ENCODE measurements at regions not wholly inside any gene's neighbourhood (a gene's known extent, or its start where the extent isn't known, plus 50 kb on each side); places are given as distances from the start of the nearest gene placed in this dataset.
"Not testable (repeated sequence)": the region's sequence is repeated elsewhere in the genome, so short reads cannot be mapped to it uniquely, and the experiment has no call there.

DNA sequence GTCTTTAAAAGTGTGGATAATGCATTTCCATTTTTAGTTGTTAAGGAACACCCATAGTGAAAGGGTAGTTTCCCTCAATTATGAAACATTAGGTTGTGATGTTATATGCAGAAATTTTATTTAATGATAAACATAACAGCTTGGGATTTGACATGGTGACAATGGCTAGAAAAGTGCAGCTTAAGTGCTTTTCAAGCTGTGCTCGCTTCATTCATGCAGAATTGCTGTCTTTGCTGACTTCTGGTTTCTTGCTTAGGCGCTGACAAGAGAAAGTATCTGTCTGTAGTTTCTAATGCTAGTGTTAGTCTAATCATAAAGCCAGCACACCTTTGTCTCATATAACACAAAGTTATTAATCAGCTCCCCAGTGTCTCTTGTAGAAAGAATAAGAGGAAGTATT, 170.0 kb downstream of the ARL5B start:
- Histone ChIP-seq H3K27ac (ENCODE audit: low read depth in 2 of 2, low read length in 2 of 2) (no peak overlapping the region), H3K36me3 (ENCODE audit: control insufficient read depth in 2 of 3, insufficient read depth in 3 of 3, low read length in 3 of 3) (no peaks in the 10 kb centered on the region), H3K4me1 (ENCODE audit: control insufficient read depth in 2 of 3, insufficient read depth in 2 of 3, low read depth in 1 of 3, low read length in 3 of 3) (no peaks in the 10 kb centered on the region), H3K4me3 (ENCODE audit: low read length in 3 of 3) (no peak overlapping the region), H3K9me3 (ENCODE audit: control insufficient read depth in 2 of 3, insufficient read depth in 1 of 3, low read length in 3 of 3) (peaks cover 0 to 2% (median 0%) of the 10 kb centered on the region in 3 donors), H3K27me3 (ENCODE audit: control insufficient read depth, insufficient read depth, low read length) (no peaks in the 10 kb centered on the region), H3K9ac (ENCODE audit: low read length in 3 of 3) (no peak overlapping the region)
- DNase-seq, result no peak
- intact Hi-C loops (cut with DNase I), result no loop called here
- TF ChIP-seq, protein P1, sequence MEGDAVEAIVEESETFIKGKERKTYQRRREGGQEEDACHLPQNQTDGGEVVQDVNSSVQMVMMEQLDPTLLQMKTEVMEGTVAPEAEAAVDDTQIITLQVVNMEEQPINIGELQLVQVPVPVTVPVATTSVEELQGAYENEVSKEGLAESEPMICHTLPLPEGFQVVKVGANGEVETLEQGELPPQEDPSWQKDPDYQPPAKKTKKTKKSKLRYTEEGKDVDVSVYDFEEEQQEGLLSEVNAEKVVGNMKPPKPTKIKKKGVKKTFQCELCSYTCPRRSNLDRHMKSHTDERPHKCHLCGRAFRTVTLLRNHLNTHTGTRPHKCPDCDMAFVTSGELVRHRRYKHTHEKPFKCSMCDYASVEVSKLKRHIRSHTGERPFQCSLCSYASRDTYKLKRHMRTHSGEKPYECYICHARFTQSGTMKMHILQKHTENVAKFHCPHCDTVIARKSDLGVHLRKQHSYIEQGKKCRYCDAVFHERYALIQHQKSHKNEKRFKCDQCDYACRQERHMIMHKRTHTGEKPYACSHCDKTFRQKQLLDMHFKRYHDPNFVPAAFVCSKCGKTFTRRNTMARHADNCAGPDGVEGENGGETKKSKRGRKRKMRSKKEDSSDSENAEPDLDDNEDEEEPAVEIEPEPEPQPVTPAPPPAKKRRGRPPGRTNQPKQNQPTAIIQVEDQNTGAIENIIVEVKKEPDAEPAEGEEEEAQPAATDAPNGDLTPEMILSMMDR (IDR thresholded peaks at IDR 0.05; ENCODE audit: borderline replicate concordance, extremely low read depth, insufficient read depth), result no peak
- no peak for FAIRE-seq

DNA sequence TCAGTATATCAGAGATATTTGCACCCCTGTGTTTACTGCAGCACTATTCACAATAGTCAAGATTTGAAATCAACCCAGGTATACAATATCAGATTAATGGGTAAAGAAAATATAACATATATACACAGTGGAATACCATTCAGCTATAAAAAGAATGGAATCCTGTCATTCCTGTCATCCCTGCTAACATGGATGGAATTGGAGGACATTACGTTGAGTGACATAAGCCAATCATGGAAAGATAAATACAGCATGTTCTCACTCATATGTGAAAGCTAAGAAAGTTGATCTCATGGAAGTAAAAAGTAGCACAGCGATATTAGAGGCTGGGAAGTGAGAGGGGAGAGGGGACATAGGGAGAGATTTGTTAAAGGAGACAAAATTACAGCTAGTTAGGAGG, 171.0 kb downstream of the ARL5B start:
- no peak for DNase-seq
- H3K4me3 ChIP-seq (ENCODE audit: low read length in 3 of 3), result no peak overlapping the region
- no peaks in the 10 kb centered on the region for H3K36me3 ChIP-seq (ENCODE audit: control insufficient read depth in 2 of 3, insufficient read depth in 3 of 3, low read length in 3 of 3)
- peaks cover 0 to 2% (median under 1%) of the 10 kb centered on the region in 3 donors for H3K9me3 ChIP-seq (ENCODE audit: control insufficient read depth in 2 of 3, insufficient read depth in 1 of 3, low read length in 3 of 3)
- H3K27ac ChIP-seq (ENCODE audit: low read depth in 2 of 2, low read length in 2 of 2), result no peak overlapping the region
- no peak overlapping the region for H3K9ac ChIP-seq (ENCODE audit: low read length in 3 of 3)
- H3K4me1 ChIP-seq (ENCODE audit: control insufficient read depth in 2 of 3, insufficient read depth in 2 of 3, low read depth in 1 of 3, low read length in 3 of 3), result no peaks in the 10 kb centered on the region
- intact Hi-C loops (cut with DNase I), result no loop called here
- TF ChIP-seq, protein P1 (IDR thresholded peaks at IDR 0.05; ENCODE audit: borderline replicate concordance, extremely low read depth, insufficient read depth), result no peak
- FAIRE-seq, result no peak
- H3K27me3 ChIP-seq (ENCODE audit: control insufficient read depth, insufficient read depth, low read length), result no peaks in the 10 kb centered on the region

DNA sequence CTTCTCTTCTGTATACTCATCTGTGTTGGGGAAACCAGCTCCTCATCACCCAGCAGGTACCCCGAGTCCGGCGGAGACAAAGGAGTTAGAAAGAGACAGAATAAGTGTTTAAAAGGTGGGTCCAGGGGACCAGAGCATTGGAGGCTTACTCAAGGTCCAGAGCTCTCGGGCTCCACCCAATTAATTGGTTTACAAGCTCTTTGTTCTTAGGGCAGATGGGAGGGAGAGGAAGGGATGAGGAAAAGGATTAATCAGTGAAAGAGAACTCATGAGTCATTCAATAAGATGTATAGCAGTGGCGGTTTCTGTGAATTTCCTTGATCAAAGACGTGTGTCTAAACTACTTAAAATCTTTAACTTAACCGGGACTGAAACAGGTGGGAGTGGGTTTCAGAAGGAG, 192.0 kb upstream of the MALRD1 start:
- H3K9ac ChIP-seq (ENCODE audit: low read length in 3 of 3); H3K9me3 ChIP-seq (ENCODE audit: control insufficient read depth in 2 of 3, insufficient read depth in 1 of 3, low read length in 3 of 3); H3K4me3 ChIP-seq (ENCODE audit: low read length in 3 of 3); H3K36me3 ChIP-seq (ENCODE audit: control insufficient read depth in 2 of 3, insufficient read depth in 3 of 3, low read length in 3 of 3); intact Hi-C loops (cut with DNase I); H3K4me1 ChIP-seq (ENCODE audit: control insufficient read depth in 2 of 3, insufficient read depth in 2 of 3, low read depth in 1 of 3, low read length in 3 of 3); H3K27me3 ChIP-seq (ENCODE audit: control insufficient read depth, insufficient read depth, low read length); H3K27ac ChIP-seq (ENCODE audit: low read depth in 2 of 2, low read length in 2 of 2); FAIRE-seq: not testable (repeated sequence)
- peak in 2 of 5 donors; percentile 27 to 51 for DNase-seq

DNA sequence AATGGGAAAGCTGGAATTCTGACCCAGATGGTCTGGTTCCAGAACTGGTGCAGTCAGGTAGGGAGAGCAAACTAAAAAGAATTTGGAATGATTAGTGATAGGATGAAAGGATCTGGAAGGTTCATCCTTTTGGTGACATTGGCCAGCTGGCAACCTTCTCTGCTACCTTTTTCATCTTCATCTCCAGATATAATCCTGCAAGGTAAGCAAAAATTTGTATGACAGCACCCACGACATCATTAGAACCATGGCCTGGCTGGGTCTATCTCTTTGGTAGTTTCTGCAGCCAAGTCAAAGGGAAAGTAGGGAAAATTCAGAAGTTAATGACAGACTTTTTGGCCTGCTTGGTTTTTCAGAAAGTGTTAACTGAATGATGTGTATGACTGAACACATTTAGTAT, 188.9 kb upstream of the MALRD1 start:
- Histone ChIP-seq H3K9me3 (ENCODE audit: control insufficient read depth in 2 of 3, insufficient read depth in 1 of 3, low read length in 3 of 3) (no peaks in the 10 kb centered on the region), H3K27me3 (ENCODE audit: control insufficient read depth, insufficient read depth, low read length) (no peaks in the 10 kb centered on the region), H3K4me3 (ENCODE audit: low read length in 3 of 3) (no peak overlapping the region), H3K9ac (ENCODE audit: low read length in 3 of 3) (no peak overlapping the region), H3K27ac (ENCODE audit: low read depth in 2 of 2, low read length in 2 of 2) (no peak overlapping the region), H3K36me3 (ENCODE audit: control insufficient read depth in 2 of 3, insufficient read depth in 3 of 3, low read length in 3 of 3) (no peaks in the 10 kb centered on the region), H3K4me1 (ENCODE audit: control insufficient read depth in 2 of 3, insufficient read depth in 2 of 3, low read depth in 1 of 3, low read length in 3 of 3) (no peaks in the 10 kb centered on the region)
- DNase-seq (no peak), FAIRE-seq (no peak)
- TF ChIP-seq, protein P1 (IDR thresholded peaks at IDR 0.05; ENCODE audit: borderline replicate concordance, extremely low read depth, insufficient read depth), result no peak
- intact Hi-C loops (cut with DNase I), result no loop called here

Measured in kidney (tissue), 13 donors.